NAMALWA (cell line): ENCODE measurements at regions not wholly inside any gene's neighbourhood (a gene's known extent, or its start where the extent isn't known, plus 50 kb on each side); places are given as distances from the start of the nearest gene placed in this dataset.
"Not testable (repeated sequence)": the region's sequence is repeated elsewhere in the genome, so short reads cannot be mapped to it uniquely, and the experiment has no call there.

Source experiments
- DNase-seq: peaks from one replicate; pipeline ENCODE4 v3.0.0-alpha.2; 2015; ENCODE audit warnings: low spot score

- no peak for DNase-seq
Observed at GRCh38 chr12:75943730-75944096, 87.9 kb downstream of the PHLDA1 start.

- DNase-seq: not testable (repeated sequence)
Observed at GRCh38 chr12:75941661-75942060, 89.9 kb downstream of the PHLDA1 start.

- no peak for DNase-seq
Observed at GRCh38 chr12:75939016-75939642, 92.4 kb downstream of the PHLDA1 start.

- DNase-seq: no peak
Observed at GRCh38 chr12:75938189-75938588, 93.4 kb downstream of the PHLDA1 start.

GRCh38 chr12:75937486-75937885 is 94.1 kb downstream of the PHLDA1 start:
- DNase-seq: no peak

DNA sequence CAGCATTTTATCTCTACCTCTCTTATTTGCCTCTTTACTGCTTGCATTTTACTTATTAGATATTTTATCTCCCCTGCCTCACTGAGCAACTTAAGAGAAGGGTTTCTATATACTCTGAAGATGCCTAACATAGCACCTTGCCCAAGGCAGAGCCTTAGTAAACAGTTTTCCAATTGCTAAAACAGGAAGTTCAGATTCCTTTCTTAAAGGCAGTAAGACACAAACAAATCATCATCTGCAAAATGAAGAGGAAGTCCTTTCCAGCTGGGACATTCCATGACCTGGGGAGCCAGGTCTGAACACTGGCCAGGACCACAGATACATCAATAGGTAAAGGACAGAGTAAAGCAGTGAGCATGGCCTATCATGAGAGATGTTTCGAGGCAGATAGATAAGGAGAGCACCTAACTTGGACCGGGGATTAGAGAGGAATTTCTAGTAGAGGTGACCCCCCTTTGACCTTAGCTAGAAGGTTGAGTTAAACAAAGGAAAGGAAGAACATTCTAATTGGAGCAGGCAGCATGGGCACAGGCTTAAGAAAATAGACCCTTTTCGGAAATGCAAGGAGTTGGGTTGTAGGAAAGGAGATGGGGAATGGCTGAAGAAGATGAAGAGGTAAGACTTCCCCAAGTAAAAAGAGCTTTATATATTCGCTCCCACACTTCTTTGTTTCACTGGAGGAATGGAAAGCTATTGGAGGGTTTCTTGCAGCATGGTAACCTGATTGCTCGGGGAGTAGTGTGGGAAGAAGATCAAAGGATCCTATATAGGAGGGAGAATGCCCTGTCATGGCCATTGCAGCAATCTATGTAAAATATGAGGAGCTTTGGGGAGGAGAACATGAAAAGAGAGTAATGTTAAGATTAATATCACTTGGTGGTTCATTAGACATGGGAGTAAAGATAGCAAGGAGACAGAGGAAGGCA is 94.8 kb downstream of the PHLDA1 start:
- no peak for DNase-seq

GRCh38 chr12:75935539-75936242 is 95.9 kb downstream of the PHLDA1 start:
- DNase-seq: no peak

DNA sequence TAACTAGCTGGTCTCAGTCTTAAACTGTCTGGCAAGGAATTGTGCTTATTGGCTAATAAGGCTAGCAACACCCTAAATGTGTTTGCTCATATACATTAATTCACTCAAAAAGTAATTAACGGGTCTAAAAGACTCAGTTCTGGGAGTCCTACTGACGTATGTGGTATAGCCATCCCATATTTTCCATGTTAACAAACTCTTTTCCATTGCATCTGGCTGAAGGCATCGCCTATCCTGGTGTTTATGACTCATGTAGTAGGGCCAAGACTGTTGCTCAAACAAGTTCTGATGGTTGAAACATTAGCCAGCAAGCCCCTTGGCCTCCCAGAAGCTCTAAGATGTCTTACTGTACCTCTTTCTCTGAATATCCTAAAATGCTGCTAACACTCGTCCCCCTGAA is 98.5 kb downstream of the PHLDA1 start:
- DNase-seq: no peak

- no peak for DNase-seq
Observed at GRCh38 chr12:75932241-75932640, 99.3 kb downstream of the PHLDA1 start.

GRCh38 chr12:75923964-75924666 is 107.5 kb downstream of the PHLDA1 start:
- no peak for DNase-seq

GRCh38 chr12:75922944-75923642 is 108.5 kb downstream of the PHLDA1 start:
- no peak for DNase-seq

DNA sequence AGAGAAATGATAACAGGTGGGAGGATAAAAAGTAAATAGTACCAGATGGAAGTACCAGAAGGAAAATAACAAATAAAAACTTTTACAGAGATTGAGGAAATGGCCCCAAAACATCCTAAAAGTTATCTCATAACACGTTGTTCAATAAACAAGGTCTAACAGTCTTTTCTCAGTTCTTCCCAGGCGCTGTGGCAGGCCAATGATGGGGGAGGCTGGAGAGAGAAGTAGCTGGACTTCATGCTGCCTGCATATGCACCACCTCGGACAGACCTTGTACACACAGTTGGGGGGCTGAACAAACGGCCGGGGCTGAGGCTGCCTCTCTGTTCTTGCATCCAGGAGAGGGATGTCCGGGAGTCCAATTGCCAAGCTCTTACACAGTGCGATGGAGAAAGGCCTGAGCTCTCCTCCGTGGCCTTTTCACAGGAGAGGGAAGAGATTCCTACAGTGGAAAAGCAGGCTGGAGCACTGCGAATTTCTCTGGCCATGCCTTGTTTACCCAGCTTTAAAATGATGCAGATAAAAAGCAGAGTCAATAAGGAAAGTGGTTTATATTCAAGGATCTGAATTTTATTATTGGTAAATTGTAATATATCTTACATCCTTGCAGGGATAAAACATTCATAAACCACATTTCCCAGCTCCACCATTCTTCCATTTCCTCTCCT is 109.8 kb downstream of the PHLDA1 start:
- no peak for DNase-seq

- peak; percentile 13 for DNase-seq
Observed at GRCh38 chr12:75917715-75918114, 113.9 kb downstream of the PHLDA1 start.

- DNase-seq: peak; percentile 63
Observed at GRCh38 chr12:75917083-75917482, 114.5 kb downstream of the PHLDA1 start.

DNA sequence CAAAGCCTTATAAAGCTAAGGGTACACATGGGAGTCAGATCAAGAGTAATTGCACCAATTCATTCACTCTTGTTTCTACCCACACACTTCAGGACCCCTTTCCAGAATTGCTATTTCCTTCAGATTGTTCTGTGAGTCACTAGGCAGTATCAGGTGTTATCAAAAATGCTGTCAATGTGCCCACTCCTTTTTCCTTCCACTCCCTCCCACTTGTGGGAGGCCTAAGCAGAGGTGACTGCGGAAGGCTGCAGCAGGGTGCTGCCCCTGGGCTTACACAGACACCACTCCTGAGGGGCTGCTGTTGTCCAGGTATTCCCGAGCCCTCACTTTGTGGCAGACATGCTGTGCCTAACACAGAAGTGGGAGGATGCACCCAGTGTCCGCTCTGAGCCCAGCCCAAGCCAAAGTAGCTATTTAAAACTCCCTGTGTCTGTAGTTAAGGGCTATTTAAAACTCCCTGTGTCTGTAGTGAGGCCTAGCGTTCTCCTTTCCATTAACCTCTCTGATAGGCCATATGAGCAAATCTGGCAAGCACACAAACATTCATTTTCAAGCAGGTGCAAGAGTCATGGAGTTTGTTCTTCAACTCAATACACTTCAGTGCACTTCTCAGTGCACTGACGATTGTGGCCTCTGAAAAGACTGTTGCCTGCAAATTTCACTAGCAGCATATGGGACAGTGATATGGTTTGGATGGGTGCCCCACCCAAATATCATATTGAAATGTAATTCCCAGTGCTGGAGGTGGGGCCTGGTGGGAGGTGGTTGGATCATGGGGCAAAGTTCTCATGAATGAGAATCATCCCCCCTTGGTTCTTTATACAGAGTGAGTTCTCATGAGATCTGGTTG is 117.8 kb downstream of the PHLDA1 start:
- peak; percentile 46 for DNase-seq

GRCh38 chr12:75909714-75910656 is 121.6 kb downstream of the PHLDA1 start:
- no peak for DNase-seq

DNA sequence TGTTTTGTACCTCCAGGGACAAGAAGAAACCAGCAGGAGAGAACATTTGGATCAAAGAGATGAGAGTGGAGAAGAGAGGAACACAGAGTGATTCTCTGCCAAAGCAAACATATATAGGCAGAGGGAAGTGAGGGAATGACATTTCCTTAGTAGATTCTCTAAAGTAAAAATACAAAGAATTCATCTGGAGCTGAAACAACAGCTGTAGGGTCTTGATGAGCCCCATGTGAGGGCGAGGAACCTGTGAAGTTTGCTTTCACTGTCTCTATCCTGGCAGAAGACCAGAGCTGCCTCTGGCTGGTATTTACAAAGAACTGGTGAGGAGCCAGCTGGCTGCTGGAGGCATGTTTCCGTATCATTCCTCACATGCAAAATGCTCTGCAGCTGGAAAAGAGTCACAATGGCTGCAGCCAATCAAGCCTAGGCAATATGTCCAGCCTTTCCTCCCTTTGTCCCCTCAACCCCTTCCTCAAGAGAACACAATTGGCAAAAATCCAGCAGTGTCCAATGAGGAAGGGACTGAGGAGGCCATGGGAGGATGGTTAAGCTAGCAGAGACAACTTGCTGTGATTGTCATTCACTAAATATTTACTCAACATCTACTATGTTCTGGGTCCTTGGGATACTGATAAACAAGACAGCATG is 122.5 kb downstream of the PHLDA1 start:
- DNase-seq: no peak

DNA sequence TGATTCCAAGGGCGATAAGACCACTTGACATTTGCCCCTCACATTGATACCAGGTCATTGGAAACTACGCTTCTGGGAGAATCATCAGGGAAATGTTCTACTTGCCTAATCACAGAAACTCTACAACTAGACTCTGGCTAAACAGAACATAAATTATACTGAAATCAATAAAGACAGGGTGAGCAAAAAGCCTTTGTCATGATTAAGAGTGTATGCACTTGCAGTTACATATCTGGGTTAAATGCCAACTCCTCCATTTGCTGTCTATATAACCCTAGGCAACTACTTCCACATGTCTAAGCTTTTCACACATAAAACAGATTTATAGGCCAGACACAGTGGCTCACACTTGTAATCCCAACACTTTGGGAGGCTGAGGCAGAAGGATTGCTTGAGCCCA is 125.7 kb downstream of the PHLDA1 start:
- DNase-seq: no peak
